Lung (tissue), 10 donors: ENCODE measurements at regions not wholly inside any gene's neighbourhood (a gene's known extent, or its start where the extent isn't known, plus 50 kb on each side); places are given as distances from the start of the nearest gene placed in this dataset. TPM values are rescaled to one million over a fixed set of nuclear protein-coding genes. Genes with fewer than 3 reads are reported as not detected.
"Not testable (repeated sequence)": the region's sequence is repeated elsewhere in the genome, so short reads cannot be mapped to it uniquely, and the experiment has no call there.

Source experiments
- ATAC-seq: fragments of 200-7000 bp; cut with Tn5 transposase; one replicate; pipeline ENCODE4 v1.9.1; 2020; ENCODE audit warnings: moderate number of reproducible peaks; ENCODE audit not compliant: insufficient read depth, low FRiP score
- DNase-seq, 3 donors: peaks; one replicate each; pipeline ENCODE4 v3.0.0-alpha.2; 2013 to 2017
- H3K27ac ChIP-seq, 2 donors: one replicate each; pipeline ENCODE4 v1.5.1; 2013; ENCODE audit warnings: mild to moderate bottlenecking in 2 of 2, moderate library complexity in 2 of 2, control low read depth in 1 of 2, inconsistent platforms in 1 of 2, low read depth in 1 of 2, low read length in 1 of 2
- H3K27me3 ChIP-seq, 3 donors: one replicate each; pipeline ENCODE4 v1.5.1; 2013; ENCODE audit warnings: low read length in 2 of 3; ENCODE audit not compliant: control insufficient read depth in 3 of 3, insufficient read depth in 3 of 3
- H3K36me3 ChIP-seq, 4 donors: one replicate each; pipeline ENCODE4 v1.5.1; 2013; ENCODE audit warnings: low read length in 4 of 4, mild to moderate bottlenecking in 1 of 4, moderate library complexity in 1 of 4; ENCODE audit not compliant: control insufficient read depth in 4 of 4, insufficient read depth in 4 of 4
- H3K4me1 ChIP-seq, 5 donors: one replicate each; pipeline ENCODE4 v1.5.1; 2013; ENCODE audit warnings: low read length in 5 of 5, mild to moderate bottlenecking in 2 of 5, moderate library complexity in 1 of 5; ENCODE audit not compliant: control insufficient read depth in 5 of 5, insufficient read depth in 5 of 5
- H3K4me3 ChIP-seq: one replicate; pipeline ENCODE4 v1.5.1; 2013; ENCODE audit warnings: mild to moderate bottlenecking, control low read depth, moderate library complexity
- H3K9ac ChIP-seq, 2 donors: one replicate each; pipeline ENCODE4 v1.5.1; 2013; ENCODE audit warnings: low read length in 2 of 2, control low read depth in 1 of 2; ENCODE audit not compliant: insufficient read depth in 1 of 2
- H3K9me3 ChIP-seq, 4 donors: one replicate each; pipeline ENCODE4 v1.5.1; 2013; ENCODE audit warnings: low read length in 3 of 4, mild to moderate bottlenecking in 1 of 4, moderate library complexity in 1 of 4; ENCODE audit not compliant: control insufficient read depth in 4 of 4, insufficient read depth in 3 of 4
- WGBS, 2 donors: extraction: QIAGEN DNeasy Blood & Tissue Kit; methylation state at CpG; one replicate each; pipeline ENCODE4 v1.1.7; 2013; 5-methylcytosine and 5-hydroxymethylcytosine counted together
- small RNA-seq: library from RNA; depleted of rRNA; stranded (forward); fragments of <200 nt; gene quantifications from one replicate; pipeline ENCODE3, GENCODE V24; 2014; ENCODE audit warnings: low replicate concordance
- donor health status: Bipolar disorder and iron deficiency.
- donor health status: healthy.
- donor health status: DM: yes; HTN: yes; CAD: no.

DNA sequence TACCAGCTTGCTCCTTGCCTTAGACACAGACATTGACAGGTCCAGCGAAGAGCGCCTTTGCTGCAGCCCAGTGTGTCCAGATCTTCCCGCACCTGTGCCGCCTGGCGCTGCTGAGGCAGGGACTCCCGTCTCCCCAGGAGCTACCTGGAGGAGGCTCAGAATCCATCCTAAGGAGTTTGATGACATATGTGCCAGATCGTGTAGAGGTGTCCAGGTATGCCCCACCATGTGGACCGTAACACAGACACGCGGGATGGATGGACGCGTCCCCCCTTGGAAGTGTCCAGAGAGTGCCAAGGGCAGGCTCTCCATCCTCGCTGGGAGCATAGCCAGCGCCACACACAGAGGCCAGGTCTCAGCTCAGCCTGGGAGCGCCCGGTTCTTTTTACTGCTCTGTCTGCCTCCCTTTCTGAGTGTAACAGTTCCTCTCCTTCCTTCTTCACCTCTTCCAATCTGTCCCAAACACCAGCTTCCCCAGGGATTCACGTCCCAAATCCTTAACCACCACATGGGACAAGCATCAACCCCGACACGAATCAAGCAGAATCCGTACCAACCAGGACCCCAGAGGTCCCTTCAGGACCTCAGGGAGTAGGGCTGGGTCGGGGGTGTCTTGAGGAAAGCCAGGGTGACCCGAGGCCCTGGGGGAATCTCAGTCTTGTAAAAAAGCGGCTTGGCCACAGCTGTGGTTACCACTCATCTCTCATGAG is 126.7 kb downstream of the GOLGA8T start:
- not testable (repeated sequence) for ATAC-seq, H3K9ac ChIP-seq, H3K4me3 ChIP-seq, H3K27me3 ChIP-seq, H3K36me3 ChIP-seq, H3K4me1 ChIP-seq, H3K27ac ChIP-seq, H3K9me3 ChIP-seq
- DNase-seq, result peak in 1 of 3 donors; percentile 3
- 86 to 94% methylated on average over 11 to 16 of the region's 23 CpGs for WGBS, 2 donors

DNA sequence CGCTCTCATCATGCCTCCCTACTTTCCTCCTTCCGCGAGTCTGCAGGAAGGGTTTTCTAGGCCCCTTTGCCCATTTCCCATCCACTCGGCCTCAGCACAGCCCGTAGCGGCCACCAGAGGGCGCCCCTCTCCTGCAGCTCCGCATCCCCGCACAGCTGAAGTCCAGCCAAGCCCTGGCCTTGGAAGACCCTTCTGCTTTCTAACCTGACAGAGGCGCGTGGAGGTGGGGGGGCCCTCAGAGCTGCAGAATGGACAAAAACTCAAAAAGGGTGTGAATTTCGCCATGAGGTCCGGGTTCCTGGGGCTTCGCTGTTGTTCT is 127.2 kb downstream of the GOLGA8T start:
- DNase-seq, H3K36me3 ChIP-seq, H3K4me1 ChIP-seq, H3K27ac ChIP-seq, H3K9me3 ChIP-seq, ATAC-seq, H3K9ac ChIP-seq, H3K4me3 ChIP-seq, H3K27me3 ChIP-seq: not testable (repeated sequence)
- no CpG with 5 or more reads among the region's 14 CpGs for WGBS, 2 donors

GRCh38 chr15:30264000-30264399 is 129.1 kb downstream of the GOLGA8T start:
- H3K27ac ChIP-seq, result not testable (repeated sequence)

GRCh38 chr15:30295150-30295844 is 98.0 kb downstream of the CHRFAM7A start:
- not testable (repeated sequence) for H3K9me3 ChIP-seq, H3K9ac ChIP-seq, H3K27me3 ChIP-seq, H3K4me1 ChIP-seq, H3K4me3 ChIP-seq, DNase-seq, ATAC-seq, H3K36me3 ChIP-seq, H3K27ac ChIP-seq
- WGBS, 2 donors, result 95% methylated on average over 5 of the region's 14 CpGs; no CpG with 5 or more reads in 1 of the 2 donors

More at GRCh38 chr15:30264000-30264399, 129.1 kb downstream of the GOLGA8T start:
- not testable (repeated sequence) for DNase-seq, H3K9ac ChIP-seq, ATAC-seq, H3K27me3 ChIP-seq, H3K4me1 ChIP-seq, H3K9me3 ChIP-seq, H3K36me3 ChIP-seq, H3K4me3 ChIP-seq
- 92 to 97% methylated on average over 3 of the region's 4 CpGs for WGBS, 2 donors

- H3K27me3 ChIP-seq, H3K9ac ChIP-seq, DNase-seq, H3K9me3 ChIP-seq, H3K4me1 ChIP-seq, ATAC-seq, H3K4me3 ChIP-seq, H3K36me3 ChIP-seq, H3K27ac ChIP-seq: not testable (repeated sequence)
- no CpG with 5 or more reads among the region's 3 CpGs for WGBS, 2 donors
Observed at GRCh38 chr15:30303968-30304367, 89.4 kb downstream of the CHRFAM7A start.

Small RNA genes lying in the stretch of these regions (small RNA-seq; reads per million reads assigned to genes)
- not detected for gene RNU6-17P
